Cerebellar cortex (tissue), 1 donor: ENCODE measurements at regions not wholly inside any gene's neighbourhood (a gene's known extent, or its start where the extent isn't known, plus 50 kb on each side); places are given as distances from the start of the nearest gene placed in this dataset.

Source experiments
- DNase-seq: peaks from one replicate; pipeline ENCODE4 v3.0.0-alpha.2; 2015; ENCODE audit warnings: low spot score

DNA sequence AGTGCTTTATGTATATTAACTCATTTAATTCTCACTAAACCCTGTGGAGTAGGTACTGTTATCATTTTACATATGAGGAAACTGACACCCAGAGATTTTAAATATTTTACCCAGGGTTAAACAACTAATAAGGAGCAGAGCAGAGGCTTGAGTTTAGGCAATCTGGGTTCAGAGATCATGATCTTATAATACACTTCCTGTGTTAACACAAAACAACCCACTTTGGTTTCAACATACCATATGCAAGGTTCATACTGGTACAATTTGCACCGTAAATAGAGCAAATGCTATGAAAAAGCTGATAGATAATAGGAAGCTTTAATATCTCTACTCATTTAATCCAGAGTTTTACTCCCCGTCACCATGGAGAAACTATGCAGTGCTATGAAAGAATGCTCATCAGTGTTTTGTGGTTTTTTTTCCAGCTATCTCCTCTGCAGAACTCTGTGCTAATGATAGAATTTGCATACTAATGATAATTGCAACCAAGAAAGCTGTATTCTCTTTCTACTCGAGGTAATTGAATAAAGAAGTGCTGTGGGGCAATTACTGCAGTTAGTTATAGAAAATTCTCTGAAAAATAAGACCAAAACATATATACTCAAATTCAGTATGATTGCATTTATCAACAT, 138.8 kb upstream of the MAP9 start:
- DNase-seq: no peak

DNA sequence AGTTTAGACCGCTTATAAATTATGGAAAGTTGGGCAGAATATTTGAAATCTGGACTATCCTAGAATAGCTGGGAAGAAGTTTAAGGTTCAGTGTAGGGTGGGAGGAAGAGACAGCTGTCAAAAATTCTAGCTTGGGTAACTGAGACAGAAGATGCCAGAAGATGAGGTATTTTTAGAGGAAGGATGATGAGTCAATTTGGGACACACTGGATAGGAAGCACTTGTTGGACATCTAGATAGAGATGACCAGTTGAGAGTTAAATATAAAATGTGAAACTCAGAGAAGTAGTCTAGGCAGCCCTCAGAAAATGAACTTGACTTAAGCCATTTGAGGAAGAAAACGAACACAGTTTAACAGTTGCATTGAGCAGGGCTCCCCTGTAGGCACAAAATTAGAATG, 137.9 kb upstream of the MAP9 start:
- no peak for DNase-seq

DNA sequence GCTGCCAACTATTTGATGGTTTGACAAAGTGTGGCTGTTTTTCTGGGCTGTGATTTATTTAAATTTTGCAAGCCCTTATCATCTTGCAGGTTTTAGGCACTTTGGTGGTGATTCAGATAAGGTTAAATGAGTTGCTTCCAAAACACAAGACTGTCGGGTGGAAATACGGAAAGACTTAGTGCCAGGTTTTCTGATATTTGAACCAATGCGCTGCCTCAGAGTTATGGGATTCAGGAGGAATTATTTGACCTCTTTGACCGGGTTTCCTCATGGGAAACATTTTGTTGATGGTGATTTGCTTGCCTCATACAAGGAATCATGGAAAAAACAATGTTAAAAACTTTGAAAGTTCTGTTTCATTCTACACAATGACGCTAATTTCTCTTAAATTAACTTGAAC, 136.1 kb upstream of the MAP9 start:
- no peak for DNase-seq

DNA sequence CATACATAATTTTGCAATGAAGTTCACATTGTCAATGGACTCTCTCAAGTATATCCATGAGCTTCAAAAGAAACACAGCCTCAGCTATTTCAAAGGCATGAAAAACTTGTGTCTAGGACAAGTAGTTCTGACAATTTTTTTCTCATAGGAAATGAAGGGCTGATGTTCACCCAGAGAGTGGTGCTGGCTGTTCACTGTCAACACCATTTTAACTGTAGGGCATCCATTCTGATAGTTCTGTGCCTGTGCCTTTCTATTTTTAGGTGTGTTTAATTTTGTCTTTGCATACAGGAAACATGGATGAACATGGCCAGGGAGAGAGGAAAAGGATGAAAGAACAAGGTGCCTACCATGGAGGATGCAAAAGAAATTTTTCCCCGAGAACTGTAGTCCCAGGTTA, 135.3 kb upstream of the MAP9 start:
- DNase-seq: no peak

DNA sequence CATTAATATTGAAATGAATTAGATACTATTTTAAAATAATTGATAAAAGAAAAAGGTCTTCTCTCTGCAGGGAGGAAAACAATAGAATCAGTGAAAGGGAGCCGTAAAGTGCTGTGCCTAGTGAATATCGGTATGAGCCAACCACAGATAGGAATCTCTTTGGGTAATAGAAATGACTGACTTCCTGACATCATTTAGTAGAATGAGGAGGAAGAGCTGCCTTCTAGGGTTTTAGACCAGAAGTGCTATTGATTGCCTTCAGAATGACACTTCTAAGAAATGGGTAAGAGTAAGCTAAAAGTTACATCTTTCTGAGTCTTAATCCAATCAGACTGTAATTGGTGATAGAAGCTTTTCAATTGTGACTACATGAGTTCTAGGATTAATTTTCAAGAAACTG, 134.0 kb upstream of the MAP9 start:
- DNase-seq: no peak

DNA sequence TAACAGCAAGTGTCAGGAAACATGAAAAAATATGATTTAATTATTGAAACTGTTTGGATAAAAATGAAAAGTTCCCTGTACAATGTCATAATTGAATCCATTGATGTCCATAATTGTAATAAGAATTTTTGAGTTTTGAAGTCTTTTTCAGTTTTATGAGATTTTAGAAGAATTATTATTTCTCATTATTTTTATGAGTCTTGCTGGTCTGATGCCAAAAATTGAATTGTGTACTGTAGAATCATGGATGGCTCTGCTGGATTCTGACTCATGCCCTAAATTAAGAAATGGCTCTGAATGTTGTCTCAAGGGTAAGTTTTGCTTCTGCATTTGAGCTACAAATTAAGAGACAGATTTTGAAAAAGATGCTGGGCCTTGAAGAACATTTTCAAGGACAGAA, 132.8 kb upstream of the MAP9 start:
- peak; percentile 7 for DNase-seq

DNA sequence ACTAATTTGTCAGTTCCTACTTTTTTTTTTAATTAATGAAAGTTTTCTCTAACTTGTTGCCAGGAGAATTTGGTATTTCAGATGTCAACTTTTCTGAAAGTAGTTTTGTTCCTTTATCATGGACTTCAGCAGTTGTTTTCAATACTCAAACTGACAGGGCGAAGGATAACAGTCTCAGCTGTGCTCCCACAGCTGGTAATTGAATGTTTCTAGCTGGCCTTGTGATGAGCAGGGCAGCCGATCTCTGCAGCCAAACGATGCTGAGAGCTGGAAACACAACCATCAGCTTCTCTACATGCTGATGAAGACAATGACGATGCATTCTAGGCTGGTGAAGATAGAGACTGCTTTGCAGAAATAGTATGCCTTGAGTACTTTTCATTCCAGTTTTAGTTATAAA, 130.0 kb upstream of the MAP9 start:
- no peak for DNase-seq

DNA sequence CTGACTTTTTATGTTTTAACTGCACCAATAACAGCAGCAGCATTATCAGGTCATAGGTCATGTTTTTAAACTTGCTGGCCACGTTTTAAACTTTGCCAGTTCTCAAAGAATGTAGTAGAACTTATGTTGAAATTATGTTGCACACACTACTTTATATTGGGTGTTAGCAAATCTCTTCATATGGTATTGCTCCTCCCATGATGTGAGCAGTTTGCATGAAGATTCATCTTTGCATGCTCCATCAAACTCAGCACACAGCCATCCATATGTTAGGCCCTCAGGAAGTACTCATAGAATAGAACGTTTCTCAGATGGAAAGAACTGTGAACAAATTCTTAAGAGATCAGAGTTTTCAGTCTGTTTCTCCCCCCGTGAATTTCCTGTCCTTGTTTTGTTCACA, 128.6 kb upstream of the MAP9 start:
- DNase-seq: no peak

DNA sequence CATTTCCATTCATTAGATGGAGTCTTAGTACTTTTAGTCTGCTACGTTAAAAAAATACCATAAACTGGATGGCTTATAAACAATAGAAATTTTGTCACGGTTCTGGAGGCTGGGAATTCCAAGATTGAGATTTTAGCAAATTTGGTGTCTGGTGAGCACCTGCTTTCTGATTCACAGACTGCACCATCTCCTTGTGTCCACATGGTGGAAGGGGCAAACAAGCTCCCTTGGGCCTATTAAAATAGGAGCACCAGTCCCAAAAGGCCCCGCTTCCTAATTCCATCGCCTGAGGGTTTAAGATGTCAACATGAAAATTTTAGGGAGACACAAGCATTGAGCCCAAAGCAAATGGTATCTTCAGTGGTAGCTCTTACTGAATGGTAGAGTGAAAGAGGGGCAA, 120.5 kb upstream of the MAP9 start:
- no peak for DNase-seq

DNA sequence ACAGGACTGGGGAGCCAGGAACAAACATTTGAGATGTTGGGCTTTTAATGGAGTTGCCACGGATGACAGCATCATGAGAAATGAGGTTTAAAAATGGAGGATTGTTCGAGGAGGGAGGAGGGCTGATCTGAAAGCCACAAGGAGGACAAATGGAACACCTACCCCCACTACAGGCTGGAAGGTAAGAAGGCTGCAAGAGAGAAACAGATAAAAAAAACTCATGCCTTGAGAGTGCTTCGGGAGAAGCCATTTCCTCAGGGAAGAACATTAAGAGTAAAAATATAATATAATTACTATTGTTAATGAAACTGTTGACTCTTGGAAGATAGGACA, 119.5 kb upstream of the MAP9 start:
- DNase-seq: peak; percentile 11

DNA sequence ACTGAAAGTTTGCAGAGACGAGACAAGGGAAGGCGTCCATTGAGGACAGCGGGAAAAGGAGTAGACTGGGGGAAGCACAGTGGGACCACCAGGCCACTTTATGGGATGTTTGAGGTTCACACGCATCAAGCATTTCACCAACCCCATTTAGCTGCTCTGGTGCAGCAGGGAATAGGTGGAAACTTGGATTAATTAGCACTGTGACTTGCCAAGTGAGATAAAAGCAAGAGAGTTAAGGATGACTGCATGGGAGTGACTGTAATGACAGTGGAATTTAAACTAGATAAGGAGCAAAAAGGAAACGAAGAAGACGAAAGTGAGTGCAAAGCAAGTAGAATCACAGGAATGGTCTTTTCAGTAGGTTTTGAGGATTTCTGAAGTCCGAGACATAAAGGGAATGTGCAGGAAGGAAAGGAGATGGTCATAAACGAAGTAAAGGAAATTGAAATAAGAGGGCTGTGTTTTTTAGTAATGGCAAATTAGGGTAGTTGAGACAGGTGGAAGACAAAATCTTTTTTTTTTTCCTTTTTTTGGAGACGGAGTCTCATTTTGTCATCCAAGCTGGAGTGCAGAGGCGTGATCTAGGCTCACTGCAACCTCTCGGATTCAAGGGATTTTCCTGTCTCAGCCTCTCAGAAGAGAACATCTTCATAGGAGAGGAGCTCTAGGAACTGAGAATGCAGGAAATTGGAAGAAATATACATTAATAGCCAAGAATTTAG, 119.0 kb upstream of the MAP9 start:
- DNase-seq: no peak

DNA sequence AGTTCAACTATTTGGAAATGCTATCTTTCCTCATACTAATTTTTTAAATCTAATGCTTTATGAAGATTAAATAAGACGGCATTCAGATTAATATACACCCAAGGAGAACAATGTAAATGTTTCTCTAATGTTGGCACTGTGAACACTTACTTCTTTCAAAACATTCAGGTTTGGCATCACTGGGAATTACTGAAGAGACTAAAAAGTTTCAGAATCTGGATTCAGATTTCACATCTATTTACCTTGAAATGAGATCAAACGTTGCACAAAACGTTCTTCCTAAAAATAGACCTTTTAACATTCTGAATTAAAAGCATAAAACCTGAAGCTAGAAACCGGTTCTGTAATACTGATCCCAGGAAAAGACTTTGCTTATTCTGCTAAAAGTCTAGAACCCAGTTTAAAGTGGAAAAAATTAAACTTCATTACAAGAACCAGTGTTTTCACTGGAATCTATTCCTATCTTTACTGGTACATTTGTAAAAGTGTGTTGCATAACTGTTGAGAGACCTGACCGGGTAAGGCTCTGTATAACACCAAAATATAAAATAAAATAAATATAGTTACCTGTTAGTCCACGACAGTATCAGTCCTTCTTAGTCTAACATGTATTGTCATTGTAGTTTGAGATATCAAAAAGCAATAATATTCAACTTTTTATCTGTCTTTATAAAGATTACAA, 117.4 kb upstream of the MAP9 start:
- DNase-seq: no peak

DNA sequence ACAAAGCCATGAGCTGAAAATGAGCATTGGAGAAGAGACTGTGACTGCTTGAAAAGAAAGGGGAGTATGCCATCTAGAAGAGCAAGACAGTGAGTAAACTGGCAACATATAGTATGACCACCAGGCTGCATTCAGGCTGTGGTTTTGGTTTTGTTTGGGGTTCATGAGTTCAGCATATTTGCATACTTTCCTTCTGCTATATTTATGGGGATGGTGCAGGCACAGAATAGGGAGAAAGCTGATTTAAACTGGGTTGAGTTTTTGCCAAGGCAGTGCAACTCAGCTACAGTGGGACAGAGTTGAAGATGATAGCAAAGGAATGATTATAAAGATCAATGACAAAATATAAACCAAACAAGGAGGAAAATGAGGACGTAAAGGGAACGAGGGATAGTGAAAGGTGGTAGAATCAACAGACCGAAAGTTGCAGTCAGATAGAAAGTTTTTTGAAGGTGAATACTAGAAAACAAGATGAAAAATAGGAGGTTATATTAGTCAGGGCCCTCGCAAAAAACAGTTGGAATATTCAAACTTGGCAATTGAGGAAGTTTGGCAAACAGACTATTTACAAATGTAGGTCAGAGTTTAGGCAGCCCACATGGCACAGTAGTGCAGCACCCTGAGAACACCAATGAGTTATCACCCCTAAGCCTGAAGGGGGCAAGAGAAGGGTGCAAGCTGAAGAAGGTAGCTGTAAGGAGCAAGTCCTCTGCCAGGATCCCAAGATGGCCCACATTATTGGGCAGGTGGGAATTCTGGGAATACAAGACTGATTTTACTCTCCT, 114.8 kb upstream of the MAP9 start:
- no peak for DNase-seq

DNA sequence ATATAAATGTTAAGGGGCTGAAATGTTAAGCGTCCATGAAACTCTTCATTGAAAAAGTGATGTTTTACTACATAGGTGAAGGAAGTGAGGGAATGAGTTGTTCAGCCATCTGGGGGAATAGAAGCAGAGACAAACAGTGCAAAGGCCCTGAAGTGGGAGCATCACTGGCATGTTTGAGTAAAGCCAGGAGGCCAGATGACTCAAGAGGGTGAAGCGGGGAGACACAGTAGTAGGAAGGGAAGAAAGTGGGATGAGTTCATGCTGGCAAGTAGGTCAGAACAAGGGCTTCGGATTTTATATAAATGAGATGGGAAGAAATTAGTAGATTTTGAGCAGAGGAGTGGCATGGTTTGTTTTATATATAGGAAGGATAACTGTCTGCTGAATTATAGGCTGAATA, 112.5 kb upstream of the MAP9 start:
- DNase-seq: no peak

DNA sequence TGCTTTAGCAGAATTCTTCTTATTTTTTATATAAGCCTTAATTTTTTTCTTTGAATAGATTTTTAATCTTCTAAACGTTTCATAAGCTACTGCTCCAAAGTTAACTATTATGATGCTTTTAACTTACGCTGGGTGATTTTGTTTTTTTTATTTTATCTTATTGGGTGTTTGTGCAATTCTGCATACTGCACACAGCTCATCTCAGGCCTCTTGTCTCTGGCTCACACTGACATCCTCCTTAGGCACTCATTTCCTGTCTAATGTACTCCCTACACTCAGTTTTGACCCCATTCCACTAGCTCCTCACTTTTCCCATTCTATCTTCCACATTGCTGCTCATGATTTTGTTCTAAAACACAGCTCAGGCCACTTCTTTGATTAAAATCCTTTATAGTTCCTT, 111.9 kb upstream of the MAP9 start:
- no peak for DNase-seq

DNA sequence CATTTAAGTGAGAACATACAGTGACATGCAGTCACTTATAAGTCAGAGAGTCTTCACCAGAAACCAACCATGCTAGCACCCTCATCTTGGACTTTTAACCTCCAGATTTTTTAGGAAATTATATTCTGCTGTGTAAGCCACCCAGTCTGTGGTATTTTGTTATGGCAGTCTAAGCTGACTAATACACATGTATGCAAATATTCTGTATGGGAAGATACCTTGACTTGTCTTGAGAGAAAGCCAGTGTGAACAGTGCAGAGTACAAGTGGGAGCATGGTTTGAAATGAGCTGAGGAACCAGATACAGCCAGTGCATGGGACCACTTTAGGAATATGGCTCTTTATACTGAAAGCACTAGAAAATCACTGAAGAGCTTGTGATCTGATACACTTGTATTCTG, 110.4 kb upstream of the MAP9 start:
- DNase-seq: no peak

DNA sequence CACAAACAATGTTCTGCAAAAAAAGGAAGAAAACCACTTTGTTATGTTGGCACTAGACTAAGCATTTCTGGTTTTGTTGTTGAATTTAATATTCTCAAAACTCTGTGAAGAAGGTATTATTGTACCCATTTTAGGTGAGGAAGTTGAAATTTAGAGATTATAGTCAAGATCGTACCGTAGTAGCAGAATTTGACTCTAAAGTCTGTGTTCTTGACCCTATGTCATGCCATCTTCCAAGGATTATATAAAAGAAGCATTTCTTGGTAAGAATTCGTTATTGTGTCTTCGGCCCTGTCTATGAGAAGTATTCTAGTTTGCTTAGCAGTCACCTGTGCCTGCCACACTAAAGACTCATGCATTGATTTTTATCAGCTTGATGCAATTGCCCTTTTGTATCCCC, 104.4 kb upstream of the MAP9 start:
- DNase-seq: no peak

DNA sequence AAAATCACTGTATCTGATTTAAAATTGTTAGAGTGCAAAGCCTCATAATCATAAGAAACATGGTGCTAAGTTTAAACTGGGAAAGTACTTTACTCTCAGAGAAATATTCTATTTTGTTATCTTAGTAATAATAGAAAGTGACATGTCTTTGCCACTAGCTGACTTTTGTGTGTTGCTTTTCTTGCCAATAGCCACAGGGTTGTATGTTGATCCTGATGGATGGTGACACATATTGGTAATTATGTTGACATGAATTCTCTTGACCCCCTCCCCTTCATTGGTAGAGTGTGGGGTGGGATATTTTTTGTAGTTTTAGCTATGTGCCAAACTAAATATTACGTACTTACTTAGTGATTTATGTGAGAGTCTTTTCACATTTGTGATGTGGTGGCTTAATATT, 103.1 kb upstream of the MAP9 start:
- DNase-seq: no peak

DNA sequence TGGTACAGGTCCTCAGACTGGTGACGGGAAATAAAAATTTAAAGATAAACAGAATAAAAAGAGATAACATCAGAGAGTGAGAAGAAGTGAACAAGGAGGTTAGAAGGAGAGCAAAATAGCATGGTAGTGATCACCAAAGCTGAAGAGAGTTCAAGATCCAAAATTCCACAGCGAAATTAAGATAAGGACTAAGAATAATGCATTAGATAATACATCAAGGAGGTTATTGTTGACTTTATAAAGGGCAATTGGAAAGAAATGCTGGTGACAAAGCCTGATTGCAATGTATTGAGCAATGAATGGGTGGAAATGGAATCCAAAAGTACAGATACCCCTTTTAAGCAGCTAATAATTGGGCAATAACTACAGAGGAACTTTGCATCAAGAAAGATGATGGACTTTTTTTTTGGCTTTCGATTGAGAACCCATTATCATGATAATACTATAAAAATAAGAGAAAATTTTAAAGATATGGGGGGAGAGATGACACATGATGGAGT, 101.6 kb upstream of the MAP9 start:
- no peak for DNase-seq

DNA sequence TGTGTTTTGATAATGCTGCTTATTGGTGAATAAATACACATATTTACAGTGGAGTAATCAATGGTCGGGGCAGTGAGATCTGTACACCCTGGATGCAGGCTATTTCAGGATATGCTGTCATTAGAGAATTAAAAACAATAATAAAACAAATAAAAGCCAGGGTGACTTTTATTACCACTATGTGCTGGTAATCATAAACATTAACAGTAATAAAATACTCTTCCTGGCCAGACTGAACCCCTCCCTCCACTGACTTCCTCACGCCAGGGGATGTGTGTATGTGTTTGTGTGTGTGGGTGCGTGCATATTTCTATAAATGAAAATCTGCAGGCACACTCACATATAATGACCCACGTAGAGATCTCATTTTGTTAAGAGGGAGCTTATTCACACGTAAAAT, 98.0 kb upstream of the MAP9 start:
- no peak for DNase-seq

DNA sequence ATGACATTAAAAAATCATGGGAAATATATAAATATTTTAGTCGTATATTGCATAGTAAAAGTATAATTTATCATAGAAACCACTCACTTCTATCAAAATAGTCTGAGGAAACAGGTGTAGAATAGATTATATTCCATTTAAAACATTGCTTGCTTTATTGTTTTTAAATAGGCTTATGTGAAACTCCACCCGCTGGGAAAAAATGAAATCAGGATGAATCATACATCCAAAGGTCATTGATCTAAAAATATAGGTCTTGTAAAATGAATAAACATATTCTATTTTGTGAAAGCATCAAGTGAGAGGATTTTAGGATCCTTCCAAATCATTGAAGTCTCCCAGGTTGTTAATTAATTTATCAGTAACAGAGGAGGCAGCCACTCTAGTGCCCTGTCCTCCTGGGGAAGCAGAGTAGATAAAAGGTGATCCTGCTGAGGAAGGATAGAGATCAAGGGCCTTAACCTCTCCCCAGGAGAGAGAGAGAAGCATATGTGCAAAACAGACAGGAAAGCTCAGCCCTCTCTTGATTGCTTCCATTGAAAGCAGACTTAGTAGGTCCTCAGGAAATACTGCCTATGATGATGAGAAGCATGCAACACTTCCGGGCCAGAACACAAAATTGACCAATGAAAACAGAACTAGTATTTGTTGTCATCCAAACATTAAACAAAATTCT, 96.8 kb upstream of the MAP9 start:
- DNase-seq: no peak

DNA sequence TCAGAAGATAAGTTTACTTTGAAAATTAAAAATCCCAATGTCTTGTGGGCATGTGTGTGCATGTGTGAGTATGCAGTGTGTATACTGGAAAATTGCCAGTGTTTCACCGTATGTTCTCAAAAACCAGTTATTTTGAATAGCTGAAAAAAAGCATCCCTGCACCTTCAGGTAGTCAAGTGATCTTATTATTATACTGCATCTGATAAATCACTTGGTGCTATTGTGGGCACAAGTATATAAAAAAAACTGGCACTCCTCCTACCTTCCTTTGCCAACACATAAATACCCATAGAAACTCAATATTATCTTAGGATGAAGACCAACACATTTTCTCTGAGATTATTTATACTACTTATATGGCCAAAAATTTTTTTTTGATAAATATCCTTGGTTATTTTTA, 91.5 kb upstream of the MAP9 start:
- DNase-seq: no peak
